ENCODE measurements at regions not wholly inside any gene's neighbourhood (a gene's known extent, or its start where the extent isn't known, plus 50 kb on each side); places are given as distances from the start of the nearest gene placed in this dataset.

- no peak for TF ChIP-seq CTCF (IDR thresholded peaks at IDR 0.05)
- no peak for TF ChIP-seq POLR2A (IDR thresholded peaks at IDR 0.05; ENCODE audit: low read depth)
These were observed 436.2 kb upstream of the SMIM21 start for GRCh38 chr18:75863696-75864095.
